ENCODE measurements at regions not wholly inside any gene's neighbourhood (a gene's known extent, or its start where the extent isn't known, plus 50 kb on each side); places are given as distances from the start of the nearest gene placed in this dataset.

DNA sequence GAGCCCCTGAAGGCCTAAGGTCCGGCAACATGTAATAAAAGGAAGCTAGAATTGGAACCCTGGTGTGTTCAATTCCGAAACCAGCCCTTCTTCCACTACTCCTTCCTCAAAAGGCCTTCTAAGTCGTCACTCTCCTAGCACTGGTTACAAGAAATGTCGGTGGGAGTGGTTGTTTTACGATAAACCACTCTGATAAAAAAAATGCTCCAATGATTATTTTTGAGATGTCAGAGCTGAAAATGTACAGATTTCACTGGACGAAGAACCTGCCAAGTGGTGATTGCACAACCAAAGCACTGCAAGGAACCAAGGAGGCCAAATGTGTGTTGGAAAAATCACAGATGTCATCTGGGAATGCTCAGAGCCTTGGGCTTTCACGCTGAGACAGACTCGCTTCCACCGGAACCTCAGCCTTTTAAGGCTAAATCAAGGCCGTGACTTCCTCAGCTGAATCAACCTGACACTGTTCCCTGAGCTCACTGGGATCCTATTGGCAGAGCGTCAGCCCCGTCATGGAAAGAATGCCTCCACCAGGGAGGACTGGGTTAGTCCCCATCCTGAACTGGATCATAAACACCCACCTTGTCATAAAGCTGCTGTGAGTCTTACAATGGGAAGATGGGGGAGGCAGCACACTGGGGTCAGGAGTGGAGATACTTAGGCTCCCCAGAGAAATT lies 108.1 kb upstream of the THBS1 start:
- DNase-seq (ENCODE audit: low read depth) = peak; percentile 61

DNA sequence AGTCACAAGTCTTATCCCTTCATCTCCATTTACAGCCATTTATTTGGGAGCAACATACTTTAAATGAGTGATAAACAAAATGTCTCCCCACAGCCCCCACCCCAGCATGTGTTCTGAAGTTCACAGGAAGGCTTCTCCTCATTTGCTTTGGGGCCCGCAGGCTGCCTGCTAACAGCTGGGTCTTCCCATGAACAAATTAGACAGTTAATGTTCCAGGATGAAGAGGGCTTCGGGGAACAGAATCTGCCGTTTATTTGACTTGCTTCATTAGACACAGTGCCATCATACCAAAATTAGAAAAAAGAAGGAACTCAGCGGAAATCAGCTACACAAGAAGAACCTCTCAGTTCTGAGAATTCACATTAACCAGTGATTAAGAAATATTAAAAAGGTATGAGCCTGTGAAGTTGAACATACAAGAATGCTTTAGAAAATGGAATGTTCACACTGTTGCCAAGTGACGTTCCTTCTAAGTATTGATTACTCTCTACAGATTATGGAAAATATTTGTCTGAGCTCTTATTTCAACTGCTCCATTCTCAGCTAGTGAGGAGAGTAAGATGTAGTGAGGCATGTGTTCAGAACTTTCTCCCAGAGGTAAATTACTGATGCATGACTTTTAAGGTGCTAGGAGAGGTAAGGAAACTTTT lies 107.5 kb upstream of the THBS1 start:
- DNase-seq (ENCODE audit: low read depth) = no peak

DNA sequence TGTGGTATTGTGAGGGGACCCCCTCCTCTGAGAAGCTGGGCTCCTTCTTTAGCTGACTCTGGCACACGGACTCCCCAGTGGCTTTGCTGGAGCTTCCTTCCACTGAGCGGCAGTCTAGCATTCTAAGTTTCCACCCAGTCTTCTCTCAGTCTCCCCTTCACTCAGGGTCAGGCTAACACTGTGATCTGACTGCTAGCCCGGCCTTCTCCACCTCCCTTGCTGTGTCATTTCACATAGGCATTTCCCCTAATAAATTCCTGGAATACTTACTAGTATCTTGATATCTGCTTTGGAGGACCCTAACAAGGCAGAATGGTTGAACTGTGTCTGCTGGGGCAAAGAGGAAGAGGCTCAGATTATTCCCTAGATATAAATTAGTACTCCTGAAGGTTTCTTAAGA lies 106.2 kb upstream of the THBS1 start:
- DNase-seq (ENCODE audit: low read depth) = no peak

DNA sequence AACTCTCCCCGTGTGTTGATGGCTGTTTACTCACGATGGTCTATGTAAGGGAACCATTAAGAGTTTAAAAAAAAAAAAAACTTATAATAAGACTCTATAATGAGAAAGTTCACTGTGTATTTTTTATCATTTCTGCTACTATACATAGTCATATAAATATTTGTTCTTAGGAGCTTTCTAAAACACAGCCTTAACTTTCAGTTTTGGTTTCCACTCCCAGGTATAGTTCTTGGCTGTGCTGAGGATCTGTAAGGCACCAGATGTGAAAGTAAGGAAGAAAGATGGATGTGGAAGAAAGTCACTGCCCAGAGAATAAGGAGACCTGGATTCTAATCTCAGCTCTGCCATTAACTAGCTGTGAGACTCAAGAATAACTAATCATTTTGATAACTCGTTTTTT lies 101.9 kb upstream of the THBS1 start:
- DNase-seq (ENCODE audit: low read depth) = peak; percentile 44

DNA sequence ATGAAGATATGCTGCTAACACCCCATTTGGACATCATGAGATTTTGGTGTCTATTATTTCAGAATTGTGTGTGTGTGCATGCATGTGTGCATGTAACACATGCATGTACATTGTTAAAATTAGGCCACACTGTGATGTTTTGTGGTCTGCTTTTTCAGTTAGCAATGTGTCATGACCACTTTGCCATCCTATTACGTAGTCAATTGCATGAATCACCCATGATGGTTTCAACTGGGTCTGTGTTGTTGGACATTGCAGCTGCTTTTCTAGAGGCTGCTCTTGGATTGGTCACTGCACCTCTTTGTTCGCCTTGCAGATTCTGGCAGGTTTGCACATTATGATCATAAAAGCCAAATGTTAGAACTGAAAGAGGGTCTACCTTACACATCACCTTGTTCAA lies 101.0 kb upstream of the THBS1 start:
- DNase-seq (ENCODE audit: low read depth) = peak; percentile 82

DNA sequence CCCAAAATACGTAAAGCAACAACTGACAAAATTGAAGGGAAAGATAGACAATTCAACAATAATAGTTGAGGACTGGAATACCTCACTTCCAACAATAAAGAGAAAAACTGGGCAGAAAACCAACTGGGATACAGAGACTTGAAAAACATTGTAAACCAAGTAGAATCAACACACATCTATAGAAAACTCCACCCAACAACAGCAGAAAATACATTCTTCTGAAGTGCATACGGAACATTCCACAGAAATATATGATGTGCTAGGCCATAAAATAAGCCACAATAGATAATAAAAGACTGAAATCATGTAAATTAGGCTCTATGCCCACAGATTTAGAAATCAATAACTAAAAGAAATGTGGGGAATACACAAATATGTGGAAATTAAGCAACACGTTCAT lies 98.4 kb upstream of the THBS1 start:
- no peak for DNase-seq (ENCODE audit: low read depth)

DNA sequence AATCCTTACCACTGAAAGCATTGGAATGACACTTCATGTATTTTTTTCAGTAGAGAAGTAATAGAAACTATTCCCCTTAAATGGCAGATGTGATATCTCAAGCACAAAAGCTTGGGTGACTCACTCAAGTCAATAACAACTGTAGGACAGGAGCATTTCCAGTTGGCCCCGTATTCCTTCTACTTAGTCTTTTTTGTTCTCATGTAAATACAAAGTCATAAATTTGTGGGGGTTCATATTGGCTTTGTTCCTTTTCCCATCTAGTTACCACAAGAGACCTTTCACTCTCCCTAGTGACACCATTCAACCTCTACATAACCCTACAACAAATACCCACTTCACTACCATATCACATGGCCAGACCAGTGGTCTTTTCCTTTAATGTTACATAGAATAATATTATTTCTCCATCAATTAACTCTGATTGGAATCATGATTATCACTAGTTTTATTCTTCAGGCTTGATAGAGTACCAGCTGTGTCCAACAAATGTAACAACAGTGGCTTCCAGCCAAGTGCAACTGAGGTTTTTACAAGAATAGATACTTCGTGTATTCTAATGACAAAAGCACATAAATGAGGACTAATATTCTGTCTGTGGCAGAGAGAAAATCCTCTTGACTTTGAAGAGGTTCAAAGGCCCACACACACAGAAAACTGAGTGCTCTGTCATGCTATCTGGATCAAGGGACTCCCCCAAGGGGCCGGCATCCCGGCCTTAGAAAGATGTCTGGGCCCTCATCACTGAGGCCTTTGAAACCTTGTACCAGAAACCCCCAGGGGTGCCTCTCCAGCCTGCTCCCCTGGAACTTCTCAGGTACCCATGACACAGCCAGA lies 94.0 kb upstream of the THBS1 start:
- no peak for DNase-seq (ENCODE audit: low read depth)

DNA sequence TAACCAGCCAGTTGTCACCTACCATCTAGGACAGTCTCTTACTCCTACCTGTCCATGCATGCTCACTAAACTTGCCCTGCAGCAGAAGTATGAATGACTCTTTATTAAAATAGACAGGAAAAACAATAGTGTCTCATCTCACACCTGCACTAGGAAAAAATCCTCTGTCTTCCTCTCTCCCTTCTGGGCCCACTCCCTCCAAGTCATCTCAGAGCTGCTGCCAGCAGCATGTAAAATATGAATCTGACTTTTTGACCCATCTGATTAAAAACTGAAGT lies 93.5 kb upstream of the THBS1 start:
- no peak for DNase-seq (ENCODE audit: low read depth)

DNA sequence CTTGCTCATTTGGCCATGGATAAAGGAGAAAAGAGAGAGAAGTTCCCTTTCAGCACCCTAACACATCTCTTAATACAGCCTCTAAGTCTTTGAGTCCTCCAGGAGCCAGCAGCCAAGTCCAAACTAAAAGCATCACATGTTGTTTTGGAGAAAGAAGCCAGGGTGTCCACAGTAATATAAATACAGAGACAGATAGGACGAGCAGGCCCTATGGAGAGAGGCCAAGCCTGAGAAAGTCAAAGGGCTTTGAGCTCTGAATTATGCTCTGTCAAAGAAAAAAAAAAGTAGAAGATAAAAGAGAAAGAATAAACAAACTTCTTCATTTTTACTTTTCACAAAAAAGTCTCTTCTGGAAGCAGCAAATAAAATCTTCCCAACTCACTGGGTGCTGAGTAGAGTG lies 92.4 kb upstream of the THBS1 start:
- DNase-seq (ENCODE audit: low read depth) = no peak

DNA sequence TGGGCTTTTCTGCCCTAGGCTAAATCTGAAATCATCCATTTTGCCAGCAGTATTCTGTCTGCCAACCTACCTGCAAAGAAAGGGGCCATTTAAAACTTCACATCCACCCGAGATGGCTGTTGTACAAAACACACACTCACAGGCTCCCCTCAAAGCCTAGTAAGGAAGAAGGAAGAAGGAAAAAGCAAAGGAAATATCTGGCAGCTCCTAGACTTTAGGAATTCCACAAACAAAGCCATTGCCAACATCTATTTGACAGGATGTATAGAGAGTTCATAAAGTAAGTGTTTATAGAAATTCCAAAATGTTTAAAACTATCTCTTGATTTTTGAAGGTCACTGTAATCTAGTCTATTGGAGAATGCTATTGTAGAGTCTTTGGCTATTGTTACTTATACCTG lies 91.9 kb upstream of the THBS1 start:
- DNase-seq (ENCODE audit: low read depth) = peak; percentile 23

DNA sequence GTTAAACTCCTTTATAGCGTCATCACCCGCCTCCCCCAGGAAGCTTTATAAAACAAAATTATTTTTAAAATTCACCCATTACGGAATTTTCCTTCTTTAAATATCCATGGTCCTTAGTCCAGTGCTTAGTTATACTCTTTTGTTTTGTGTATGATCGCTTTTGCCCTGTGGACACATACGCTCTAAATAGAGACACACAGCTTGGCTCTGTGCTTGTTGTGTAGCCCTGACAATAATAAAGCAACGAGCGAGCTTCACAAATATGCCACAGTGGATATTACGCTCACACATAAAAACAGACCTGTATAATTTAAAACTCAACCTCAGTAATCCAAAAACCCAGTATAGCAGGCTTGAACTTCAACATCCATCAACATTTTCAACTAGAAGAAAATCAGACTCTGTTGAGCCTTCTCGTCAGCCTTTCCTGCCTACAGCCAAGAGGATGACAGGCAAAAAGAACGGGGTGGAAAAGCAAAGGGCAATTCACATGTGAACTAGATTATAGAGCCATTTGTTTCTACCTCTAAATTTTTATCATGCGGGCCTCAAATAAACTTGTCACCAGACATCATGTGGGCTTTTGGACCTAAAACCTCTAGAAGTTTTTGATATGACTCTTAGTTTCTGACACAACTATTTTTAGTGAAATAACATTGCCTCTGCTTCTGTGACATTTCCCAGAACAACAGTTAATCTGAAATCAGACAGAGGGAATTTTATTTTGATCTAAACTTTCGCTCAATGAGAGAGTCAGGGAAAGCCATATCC lies 89.6 kb upstream of the THBS1 start:
- DNase-seq (ENCODE audit: low read depth) = no peak

DNA sequence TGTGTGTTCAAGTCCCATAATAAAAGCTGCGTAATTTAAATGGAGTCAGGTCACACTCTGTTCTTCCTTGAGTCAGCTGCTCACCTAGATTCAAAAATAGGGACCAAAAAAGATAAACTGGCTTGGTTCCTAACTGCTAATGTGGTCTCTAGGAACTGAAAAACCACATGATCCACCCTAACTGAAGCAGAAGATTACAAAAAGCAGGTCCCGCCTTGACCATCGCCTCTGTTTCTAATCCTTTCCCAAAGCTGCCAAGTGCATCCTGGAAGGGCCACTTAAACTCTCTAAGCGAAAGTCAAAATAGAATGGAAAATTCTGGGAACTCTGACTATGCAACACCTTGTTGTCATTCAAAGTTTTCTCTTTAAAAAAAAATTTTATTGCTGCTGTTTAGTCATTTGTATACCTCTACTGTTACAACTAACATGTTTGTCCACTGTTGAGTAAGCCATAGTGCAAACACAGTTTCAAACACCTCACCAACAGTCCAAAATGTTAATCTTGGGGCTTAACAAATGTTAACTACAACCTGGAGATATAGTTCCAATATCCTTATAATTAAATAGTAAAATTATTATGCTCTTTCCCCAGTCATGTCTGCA lies 88.9 kb upstream of the THBS1 start:
- no peak for DNase-seq (ENCODE audit: low read depth)

DNA sequence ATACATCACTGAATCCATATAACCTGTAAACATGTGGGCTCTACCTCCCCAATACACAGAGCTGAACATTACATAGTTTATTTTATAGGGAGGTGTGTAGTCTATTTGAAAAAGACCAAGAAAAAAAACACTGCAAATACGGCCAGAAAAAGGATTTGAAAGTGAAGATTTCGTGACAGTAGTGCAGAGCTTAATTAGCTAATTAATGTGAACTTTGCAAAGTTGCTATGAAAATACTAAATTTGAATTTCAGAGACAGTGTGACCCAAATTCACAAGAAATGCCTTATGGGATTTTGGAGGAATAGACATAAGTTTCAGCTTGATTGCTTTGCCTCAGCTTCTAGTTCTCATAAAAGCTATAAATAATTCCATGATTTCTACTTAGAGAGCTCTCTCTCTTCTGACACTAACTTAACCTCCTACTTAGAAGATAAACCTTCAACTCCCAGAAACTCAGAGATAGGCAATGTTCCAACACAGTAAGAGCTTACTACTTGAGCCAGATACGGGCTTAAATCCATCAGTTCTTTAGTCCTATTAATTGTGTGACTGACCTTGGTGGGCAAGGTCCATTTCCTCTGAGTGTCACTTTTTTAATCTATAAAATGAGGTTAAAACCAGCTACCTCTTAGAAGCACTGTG lies 87.3 kb upstream of the THBS1 start:
- DNase-seq (ENCODE audit: low read depth) = no peak

DNA sequence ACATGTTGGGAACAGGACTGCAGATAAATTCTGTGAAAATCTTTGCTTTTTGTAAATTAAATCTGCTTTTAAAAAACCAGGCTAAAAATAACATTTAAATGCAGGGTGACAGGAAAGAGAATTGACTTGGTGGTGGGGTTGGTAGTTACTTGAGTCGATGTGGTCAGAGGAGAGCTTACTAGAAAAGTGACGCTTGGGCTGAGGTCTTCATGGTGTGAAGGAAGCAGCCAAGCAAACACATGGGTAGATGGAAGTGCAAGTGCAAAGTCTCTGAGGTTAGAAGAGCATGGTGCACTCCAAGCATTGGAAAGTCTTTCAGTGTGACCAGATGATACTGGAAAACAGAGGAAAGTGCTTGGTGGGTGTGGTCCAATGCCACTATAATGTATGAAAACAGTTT lies 86.4 kb upstream of the THBS1 start:
- DNase-seq (ENCODE audit: low read depth) = no peak

DNA sequence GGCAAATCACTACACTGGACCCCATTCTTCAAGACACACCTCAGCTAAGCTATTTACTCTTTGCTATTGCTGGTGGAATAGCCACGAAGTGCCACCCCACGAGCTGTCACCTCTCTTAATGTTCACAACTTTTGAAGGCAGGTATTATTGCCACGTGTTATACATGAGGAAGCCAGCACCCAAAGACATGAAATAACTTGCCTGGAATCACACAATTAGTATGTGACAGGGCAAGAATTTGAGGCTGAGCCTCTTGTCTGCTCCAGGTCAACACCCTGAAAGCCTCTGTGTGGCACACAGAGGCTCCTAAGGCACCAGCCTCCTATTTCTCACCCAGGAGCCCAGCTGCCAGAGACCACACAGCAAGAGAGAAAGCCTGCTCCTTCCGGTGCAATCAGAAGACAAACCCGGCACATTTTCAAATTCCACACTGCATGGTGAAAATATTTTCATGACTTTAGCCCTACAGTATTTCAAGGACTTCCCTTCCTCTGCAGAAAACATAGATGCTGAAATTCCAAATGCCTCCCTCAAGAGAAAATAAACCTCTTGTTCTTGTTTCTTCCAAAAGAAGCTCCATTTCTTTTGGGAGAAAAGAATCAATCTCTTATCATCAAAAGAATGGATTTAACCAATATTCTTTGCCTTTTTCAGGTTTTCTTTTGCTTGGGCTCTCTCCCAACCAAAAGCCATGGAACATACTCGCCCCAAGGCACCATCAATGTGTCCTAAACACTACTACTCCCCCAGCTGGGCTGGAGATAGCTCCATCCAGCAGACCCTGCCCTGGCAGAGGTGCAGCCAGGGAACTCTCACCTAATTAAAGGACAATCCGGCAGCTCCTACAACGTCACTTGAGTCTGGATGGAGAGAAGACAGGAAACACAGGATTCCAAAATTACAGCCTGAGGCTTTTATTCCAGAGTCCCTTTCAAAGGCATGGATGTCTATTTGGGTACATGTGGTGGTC lies 84.7 kb upstream of the THBS1 start:
- DNase-seq (ENCODE audit: low read depth) = peak; percentile 23

DNA sequence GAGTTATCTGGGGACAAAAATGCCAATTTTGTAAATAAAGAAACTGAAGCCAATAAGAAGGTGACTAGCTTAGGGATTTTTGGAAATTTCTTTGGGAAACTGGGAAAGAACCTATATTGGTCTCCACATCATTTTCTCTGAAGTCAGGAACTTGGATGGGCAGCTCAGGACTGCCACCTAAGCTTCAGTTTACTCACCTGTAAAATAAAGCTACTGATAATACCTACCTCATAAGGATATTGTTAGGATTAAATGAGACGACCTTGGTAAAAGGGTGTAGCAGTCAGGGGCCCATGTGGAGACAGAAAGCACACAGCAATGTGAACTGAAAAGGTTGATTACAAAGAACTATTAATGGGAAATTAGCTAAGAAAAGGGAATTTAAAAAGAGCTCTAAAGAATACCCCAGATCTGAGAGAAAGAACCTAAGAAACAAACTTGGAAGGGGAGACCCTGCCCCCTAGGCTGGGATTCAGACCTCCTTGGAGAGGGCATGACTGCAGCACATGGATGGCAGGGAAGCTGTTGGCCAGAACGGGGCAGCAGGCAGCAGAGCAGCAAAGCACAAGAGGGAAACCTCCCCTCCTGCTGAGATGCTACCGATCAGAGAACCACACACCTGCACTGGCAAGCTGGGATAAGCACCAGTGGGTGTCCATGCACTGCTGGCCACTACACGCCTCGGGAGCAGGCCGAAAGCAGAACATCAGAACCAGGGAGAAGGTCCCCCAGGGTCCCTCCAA lies 83.7 kb upstream of the THBS1 start:
- DNase-seq (ENCODE audit: low read depth) = no peak

DNA sequence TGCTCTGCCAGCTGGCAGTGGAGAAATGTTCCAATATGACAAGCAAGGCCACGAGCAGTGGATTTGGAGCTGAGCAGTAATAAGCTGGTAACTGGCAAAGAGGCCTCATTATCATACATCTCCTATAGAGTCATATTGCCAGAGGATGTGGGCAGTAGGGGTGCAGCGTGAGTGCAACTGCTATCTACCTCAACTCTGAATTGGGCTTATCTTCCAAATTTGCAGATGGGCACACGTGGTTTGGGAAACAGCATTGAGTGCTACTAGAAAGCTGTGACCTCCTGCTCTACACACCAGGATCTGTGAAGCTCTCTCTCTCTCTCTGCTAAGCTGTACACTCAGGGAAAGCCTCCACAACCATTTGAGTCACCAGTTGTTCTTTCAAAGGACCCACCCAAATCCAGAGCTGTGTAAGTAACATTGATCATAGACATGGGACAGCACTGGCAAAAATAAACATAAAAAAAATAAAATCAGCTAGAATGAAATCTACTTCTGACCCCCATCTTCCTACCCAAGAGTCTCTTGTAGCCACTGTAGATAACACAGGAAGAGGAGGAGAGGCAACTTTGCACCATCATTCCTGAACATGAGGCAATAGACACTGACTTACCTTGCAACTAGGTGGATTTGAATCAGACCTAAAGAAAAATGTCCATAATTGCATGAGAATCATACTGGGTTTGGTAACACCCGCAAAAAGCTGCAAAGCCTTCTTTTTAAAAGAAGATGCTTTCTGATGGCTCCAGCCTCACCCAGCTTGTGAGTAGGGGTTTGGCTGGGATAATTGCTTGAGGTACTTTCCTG lies 82.9 kb upstream of the THBS1 start:
- no peak for DNase-seq (ENCODE audit: low read depth)

DNA sequence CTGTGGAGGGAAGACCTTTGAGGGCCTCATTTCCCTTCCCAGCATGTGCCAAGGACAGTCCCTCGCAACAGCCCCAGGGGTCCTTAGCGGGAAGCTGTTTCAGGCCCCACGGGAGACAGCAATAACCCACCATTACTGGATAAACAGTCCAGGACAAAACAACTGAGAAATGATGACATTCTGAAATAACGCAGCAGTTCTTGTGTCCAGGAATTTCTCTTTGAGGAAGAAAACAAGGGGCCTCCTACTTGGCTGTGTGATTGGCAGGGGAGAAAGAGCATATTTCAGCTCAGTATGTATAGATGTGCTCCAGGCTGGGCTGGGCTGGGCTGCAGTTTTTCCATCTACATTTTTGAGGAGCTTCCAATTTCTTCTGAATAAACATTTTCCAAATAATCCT lies 82.2 kb upstream of the THBS1 start:
- DNase-seq (ENCODE audit: low read depth) = no peak

DNA sequence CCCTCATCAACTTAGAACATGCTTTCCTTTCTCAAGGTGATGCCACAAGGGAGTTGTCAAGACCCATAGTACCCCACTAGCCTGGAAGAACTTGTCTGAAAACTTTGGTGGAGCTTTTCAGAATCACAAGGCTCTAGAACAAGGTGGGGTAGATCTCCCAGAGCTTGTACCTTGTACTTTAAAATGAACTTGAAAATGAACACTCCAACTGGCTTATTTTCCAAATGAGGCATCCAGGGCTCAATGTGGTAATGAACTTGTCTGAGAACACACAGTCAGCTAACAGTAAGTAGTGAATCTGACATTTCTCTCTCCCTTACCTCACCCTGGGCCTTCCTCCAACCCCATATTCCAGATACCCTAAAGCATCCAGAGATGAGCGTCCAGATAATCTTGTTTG lies 81.8 kb upstream of the THBS1 start:
- no peak for DNase-seq (ENCODE audit: low read depth)
